Suprapubic skin (tissue), 4 donors: ENCODE measurements at regions not wholly inside any gene's neighbourhood (a gene's known extent, or its start where the extent isn't known, plus 50 kb on each side); places are given as distances from the start of the nearest gene placed in this dataset.

ENCODE experiments used
- DNase-seq, 2 donors: peaks; one replicate each; pipeline ENCODE4 v3.0.0-alpha.2; 2019; ENCODE audit warnings: low spot score in 2 of 2
- H3K27ac ChIP-seq: fragments of 200-600 bp; sonication (generic); one replicate; pipeline ENCODE4 v1.5.1; 2019
- H3K27me3 ChIP-seq: fragments of 200-600 bp; sonication (generic); one replicate; pipeline ENCODE4 v1.5.1; 2019
- H3K36me3 ChIP-seq: fragments of 200-600 bp; sonication (generic); one replicate; pipeline ENCODE4 v1.5.1; 2019
- H3K4me1 ChIP-seq: fragments of 200-600 bp; sonication (generic); one replicate; pipeline ENCODE4 v1.5.1; 2019
- H3K4me3 ChIP-seq: fragments of 200-600 bp; sonication (generic); one replicate; pipeline ENCODE4 v1.5.1; 2019; ENCODE audit warnings: mild to moderate bottlenecking
- H3K9me3 ChIP-seq: fragments of 200-600 bp; sonication (generic); one replicate; pipeline ENCODE4 v1.5.1; 2019
- EP300 ChIP-seq: sonication (generic); formaldehyde crosslinking; IDR thresholded peaks from one replicate; pipeline ENCODE4 v1.6.1; 2017; ENCODE audit warnings: antibody characterized with exemption
- POLR2A ChIP-seq, 2 donors: fragments of 450-650 bp; IDR thresholded peaks; one replicate each; pipeline ENCODE4 v1.6.1; 2017; ENCODE audit warnings: antibody characterized with exemption in 2 of 2, mild to moderate bottlenecking in 2 of 2, moderate library complexity in 2 of 2
- POLR2AphosphoS5 ChIP-seq, 3 donors: sonication (generic); formaldehyde crosslinking; IDR thresholded peaks; one replicate each; pipeline ENCODE4 v1.6.1; 2017; ENCODE audit warnings: antibody characterized with exemption in 3 of 3
- WGBS: methylation state at CpG from one replicate; pipeline ENCODE4 v1.1.5; 2018; 5-methylcytosine and 5-hydroxymethylcytosine counted together
- TF ChIP-seq, protein P1 (sequence below), 2 donors: fragments of 200-600 bp in 1 of 2; fragments of 450-650 bp in 1 of 2; sonication (generic) in 1 of 2; IDR thresholded peaks; one replicate each; pipeline ENCODE4 v1.5.1; 2016 to 2019; ENCODE audit warnings: antibody characterized with exemption in 2 of 2, mild to moderate bottlenecking in 1 of 2, moderate library complexity in 1 of 2

DNA sequence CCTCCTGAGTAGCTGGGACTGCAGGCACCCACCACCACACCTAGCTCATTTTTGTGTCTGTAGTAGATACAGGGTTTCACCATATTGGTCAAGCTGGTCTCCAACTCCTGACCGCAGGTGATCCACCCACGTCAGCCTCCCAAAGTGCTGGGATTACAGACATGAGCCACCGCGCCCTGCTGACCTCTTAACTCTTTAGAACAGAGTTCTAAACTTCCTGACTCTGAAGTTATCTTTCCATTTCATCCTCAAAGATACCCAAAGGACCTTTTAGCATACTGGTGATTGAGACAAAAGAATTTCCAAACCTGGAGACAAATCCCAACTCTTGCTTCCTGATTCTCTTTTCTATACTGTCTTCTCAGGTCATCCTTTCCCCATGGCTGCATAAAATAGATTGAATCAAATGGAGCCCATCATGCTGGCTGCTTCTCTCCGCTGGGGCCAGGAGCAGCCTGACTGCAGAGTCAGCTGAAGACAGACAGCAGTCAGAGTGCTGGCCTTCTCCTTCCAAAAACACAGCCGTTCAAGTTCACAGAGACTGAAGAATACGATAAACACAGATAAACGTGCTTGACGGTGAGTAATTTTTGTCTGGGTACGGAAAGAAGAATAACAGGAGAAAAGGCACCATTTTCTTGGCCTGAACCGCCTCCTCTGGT, 76.5 kb upstream of the ATF7IP2 start:
- TF ChIP-seq, protein P1, sequence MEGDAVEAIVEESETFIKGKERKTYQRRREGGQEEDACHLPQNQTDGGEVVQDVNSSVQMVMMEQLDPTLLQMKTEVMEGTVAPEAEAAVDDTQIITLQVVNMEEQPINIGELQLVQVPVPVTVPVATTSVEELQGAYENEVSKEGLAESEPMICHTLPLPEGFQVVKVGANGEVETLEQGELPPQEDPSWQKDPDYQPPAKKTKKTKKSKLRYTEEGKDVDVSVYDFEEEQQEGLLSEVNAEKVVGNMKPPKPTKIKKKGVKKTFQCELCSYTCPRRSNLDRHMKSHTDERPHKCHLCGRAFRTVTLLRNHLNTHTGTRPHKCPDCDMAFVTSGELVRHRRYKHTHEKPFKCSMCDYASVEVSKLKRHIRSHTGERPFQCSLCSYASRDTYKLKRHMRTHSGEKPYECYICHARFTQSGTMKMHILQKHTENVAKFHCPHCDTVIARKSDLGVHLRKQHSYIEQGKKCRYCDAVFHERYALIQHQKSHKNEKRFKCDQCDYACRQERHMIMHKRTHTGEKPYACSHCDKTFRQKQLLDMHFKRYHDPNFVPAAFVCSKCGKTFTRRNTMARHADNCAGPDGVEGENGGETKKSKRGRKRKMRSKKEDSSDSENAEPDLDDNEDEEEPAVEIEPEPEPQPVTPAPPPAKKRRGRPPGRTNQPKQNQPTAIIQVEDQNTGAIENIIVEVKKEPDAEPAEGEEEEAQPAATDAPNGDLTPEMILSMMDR (IDR thresholded peaks at IDR 0.05) = no peak
- no peak for TF ChIP-seq EP300
- no peak for TF ChIP-seq POLR2AphosphoS5 (IDR thresholded peaks at IDR 0.05)
- TF ChIP-seq POLR2A (IDR thresholded peaks at IDR 0.05) = no peak
- Histone ChIP-seq H3K27ac (peak overlapping the region; percentile 48), H3K36me3 (no peaks in the 10 kb centered on the region), H3K4me1 (no peaks in the 10 kb centered on the region), H3K27me3 (no peaks in the 10 kb centered on the region), H3K9me3 (no peaks in the 10 kb centered on the region), H3K4me3 (no peak overlapping the region)
- 83% methylated on average over 11 of the region's 11 CpGs for WGBS
- DNase-seq = no peak

DNA sequence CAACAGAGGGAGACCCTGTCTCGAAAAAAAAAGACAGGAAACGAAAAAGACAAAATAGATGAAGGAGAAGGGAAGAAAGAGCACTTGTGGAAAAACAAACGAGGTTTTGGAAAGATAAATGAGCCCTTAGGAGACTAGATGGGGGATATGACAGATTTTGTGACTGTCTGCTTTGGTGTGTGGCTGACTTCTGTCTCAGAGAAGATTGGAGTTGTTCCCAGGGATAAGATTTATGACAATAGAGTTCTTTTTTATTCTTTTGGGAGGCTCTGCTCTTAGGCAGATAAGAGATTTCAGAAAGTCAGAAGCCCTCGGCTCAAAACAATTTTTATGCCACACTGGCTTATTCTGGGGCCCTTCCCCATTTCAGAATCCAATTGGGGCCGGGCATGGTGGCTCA, 73.9 kb upstream of the ATF7IP2 start:
- Histone ChIP-seq H3K9me3 (no peaks in the 10 kb centered on the region), H3K27me3 (no peaks in the 10 kb centered on the region), H3K27ac (no peak overlapping the region), H3K36me3 (no peaks in the 10 kb centered on the region), H3K4me3 (no peak overlapping the region), H3K4me1 (no peaks in the 10 kb centered on the region)
- no peak for DNase-seq
- TF ChIP-seq POLR2A (IDR thresholded peaks at IDR 0.05) (no peak), POLR2AphosphoS5 (IDR thresholded peaks at IDR 0.05) (no peak), EP300 (no peak)
- TF ChIP-seq, protein P1 (IDR thresholded peaks at IDR 0.05) = no peak
- 46% methylated on average over 5 of the region's 5 CpGs for WGBS

DNA sequence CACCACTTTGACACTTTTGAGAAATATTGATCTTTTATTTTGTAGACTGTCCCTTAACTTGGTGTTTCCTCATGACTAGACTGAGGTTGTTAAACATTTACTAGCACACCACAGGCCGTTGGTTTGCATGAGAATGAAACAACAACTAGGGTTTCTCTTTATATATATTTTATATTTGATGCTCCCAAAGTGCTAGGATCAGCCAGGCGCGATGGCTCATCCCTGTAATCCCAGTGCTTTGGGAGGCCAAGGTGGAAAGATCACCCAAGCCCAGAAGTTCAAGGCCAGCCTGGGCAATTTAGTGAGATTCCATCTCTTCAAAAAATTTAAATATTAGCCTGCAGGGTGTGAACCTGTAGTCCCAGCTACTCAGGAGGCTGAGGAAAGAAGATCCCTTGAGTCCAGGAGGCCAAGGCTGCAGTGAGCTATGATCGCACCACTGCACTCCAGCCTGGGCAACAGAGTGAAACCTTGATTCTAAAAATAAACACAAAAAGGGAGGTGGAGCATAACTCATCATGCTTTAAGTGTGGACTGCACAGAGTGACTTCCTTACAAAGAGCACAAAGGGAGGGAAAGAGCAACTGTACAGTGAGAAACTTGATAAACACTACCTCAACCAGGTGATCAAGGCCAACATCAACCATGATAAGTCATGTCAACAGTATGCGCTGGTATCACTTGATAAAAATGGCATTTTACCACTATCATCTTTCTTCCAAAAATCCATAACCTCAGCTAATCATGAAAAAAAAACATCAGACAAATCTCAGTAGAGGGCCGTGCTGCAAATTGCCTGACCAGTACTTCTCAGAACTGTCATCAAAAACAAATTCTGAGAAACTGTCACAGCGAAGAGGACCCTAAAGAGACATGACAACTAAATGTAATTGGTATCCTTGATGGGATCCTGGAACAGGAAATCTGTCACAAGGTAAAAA, 72.8 kb upstream of the ATF7IP2 start:
- H3K4me1 ChIP-seq = no peaks in the 10 kb centered on the region
- peak in 1 of 2 donors; percentile 6 for DNase-seq
- no peaks in the 10 kb centered on the region for H3K27me3 ChIP-seq
- WGBS = 86% methylated on average over 7 of the region's 7 CpGs
- H3K27ac ChIP-seq = no peak overlapping the region
- no peaks in the 10 kb centered on the region for H3K9me3 ChIP-seq
- no peak overlapping the region for H3K4me3 ChIP-seq
- TF ChIP-seq, protein P1 (IDR thresholded peaks at IDR 0.05) = no peak
- TF ChIP-seq POLR2A (IDR thresholded peaks at IDR 0.05) = no peak
- TF ChIP-seq POLR2AphosphoS5 (IDR thresholded peaks at IDR 0.05) = no peak
- TF ChIP-seq EP300 = no peak
- H3K36me3 ChIP-seq = no peaks in the 10 kb centered on the region

DNA sequence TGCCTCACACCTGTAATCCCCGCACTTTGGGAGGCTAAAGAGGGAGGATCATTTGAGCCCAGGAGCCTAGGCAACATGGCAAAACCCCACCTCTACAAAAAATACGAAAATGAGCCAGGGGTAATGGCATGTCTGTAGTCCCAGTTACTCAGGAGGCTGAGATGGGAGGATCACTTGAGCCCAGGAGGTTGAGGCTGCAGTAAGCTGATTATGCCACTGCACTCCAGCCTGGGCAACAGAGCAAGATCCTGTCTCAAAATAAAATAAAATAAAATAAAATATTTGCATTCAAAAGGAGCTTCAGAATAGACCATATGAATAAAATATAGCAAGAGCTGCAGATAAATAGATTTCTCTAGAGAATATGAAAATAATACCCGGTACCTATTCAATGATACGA, 71.5 kb upstream of the ATF7IP2 start:
- no peak overlapping the region for H3K4me3 ChIP-seq
- H3K36me3 ChIP-seq = no peaks in the 10 kb centered on the region
- WGBS = 85% methylated on average over 4 of the region's 4 CpGs
- H3K4me1 ChIP-seq = no peaks in the 10 kb centered on the region
- no peaks in the 10 kb centered on the region for H3K9me3 ChIP-seq
- no peak for DNase-seq
- TF ChIP-seq POLR2A (IDR thresholded peaks at IDR 0.05) (no peak), POLR2AphosphoS5 (IDR thresholded peaks at IDR 0.05) (no peak), EP300 (no peak)
- TF ChIP-seq, protein P1 (IDR thresholded peaks at IDR 0.05) = no peak
- H3K27ac ChIP-seq = no peak overlapping the region
- no peaks in the 10 kb centered on the region for H3K27me3 ChIP-seq

DNA sequence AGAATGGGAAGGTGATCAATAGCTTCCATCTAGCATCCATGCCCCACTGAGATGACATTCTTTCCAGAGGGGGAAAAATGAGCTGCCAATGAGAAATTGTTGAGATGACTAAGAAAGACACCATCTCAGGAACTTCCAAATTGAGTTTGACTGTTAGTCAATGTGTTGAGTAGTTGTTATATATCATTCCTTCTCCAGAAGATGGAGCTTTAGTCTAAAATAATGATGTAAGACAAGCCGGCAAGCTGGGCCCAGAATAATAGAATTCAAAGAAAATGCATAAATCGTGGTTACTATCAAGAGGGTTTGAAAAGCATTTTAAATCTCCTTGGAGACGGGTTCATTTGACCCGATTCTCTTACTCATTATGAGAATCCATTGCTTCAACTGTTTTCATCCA, 71.0 kb upstream of the ATF7IP2 start:
- WGBS = 45% methylated on average over 4 of the region's 4 CpGs
- no peaks in the 10 kb centered on the region for H3K27me3 ChIP-seq
- no peaks in the 10 kb centered on the region for H3K36me3 ChIP-seq

More for the DNA sequence above, 71.0 kb upstream of the ATF7IP2 start:
- H3K9me3 ChIP-seq = no peaks in the 10 kb centered on the region
- H3K27ac ChIP-seq = no peak overlapping the region
- no peaks in the 10 kb centered on the region for H3K4me1 ChIP-seq
- no peak for TF ChIP-seq POLR2AphosphoS5 (IDR thresholded peaks at IDR 0.05)
- TF ChIP-seq POLR2A (IDR thresholded peaks at IDR 0.05) = no peak
- TF ChIP-seq EP300 = no peak
- TF ChIP-seq, protein P1 (IDR thresholded peaks at IDR 0.05) = no peak
- no peak overlapping the region for H3K4me3 ChIP-seq
- DNase-seq = no peak
